ENCODE measurements at regions not wholly inside any gene's neighbourhood (a gene's known extent, or its start where the extent isn't known, plus 50 kb on each side); places are given as distances from the start of the nearest gene placed in this dataset.

DNA sequence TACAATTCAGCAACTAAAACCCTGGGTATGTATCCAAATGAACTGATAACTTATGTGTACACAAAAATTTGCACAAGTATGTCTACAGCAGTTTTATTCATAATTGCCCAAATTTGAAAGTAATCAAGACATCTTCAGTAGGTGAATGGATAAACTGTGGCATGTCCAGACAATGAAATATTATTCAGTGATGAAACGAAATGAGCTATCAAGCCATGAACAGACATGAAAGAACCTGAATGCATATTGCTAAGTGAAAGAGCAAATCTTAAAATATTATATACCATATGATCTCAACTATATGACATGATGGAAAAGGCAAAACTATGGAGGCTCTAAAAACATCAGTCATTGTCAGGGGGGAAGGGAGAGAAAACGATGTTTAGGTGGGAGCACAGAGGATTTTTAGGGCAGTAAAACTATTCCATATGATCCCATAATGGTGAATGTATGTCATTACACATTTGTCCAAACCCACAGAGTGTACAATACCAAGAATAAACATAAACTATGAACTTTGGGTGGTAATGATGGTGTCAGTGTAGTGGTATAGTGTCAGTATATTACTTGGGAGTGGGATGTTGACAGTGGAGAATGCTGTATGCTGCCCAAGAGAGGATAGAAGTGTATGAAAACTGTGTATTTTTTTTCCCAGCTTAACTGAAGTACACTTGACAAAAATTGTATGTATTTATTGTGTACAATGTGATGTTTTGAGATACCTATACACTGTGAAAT lies 92.8 kb upstream of the PPP2R5A start:
- DNase-seq = no peak

- no peak for DNase-seq
Measured at GRCh38 chr1:212196355-212196754, 88.9 kb upstream of the PPP2R5A start.

DNA sequence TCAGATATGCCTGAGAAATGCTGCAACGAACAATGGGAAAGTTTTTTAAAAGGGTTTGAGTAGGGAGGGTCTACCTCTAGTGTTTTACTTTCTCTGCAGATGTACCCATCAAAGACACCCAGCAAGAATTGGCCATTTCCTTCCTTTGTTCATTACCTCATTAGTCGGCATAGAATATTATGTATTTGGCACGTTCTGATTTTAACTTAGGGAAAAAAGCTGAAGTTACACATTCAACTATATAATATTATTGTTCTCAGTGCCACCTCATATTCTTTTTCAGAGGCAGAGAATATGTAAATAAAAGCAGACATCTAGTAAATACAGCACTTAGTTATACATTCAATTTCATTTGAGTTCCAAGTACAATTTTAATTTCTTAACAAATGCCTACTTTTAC lies 83.7 kb upstream of the PPP2R5A start:
- DNase-seq = no peak

DNA sequence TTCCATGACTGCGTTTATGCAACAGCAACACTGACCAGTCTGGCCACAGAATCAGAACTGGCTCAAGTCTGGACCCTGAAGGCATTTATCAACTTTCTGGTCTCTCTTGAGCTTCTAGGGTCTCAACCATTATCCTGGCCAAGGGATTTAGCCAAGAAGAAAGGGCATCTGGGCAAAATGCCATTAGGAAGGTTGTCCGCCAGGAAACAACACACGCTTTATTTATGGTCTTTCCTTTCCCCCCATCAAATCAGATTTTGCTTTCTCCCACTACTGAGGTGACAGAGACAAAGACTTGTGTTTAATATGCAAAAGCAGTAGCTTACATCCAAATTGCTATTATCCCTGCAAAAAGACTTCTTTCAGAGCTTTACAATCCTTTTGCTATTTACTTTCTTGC lies 81.6 kb upstream of the PPP2R5A start:
- peak in 1 of 2 donors; percentile 18 for DNase-seq

DNA sequence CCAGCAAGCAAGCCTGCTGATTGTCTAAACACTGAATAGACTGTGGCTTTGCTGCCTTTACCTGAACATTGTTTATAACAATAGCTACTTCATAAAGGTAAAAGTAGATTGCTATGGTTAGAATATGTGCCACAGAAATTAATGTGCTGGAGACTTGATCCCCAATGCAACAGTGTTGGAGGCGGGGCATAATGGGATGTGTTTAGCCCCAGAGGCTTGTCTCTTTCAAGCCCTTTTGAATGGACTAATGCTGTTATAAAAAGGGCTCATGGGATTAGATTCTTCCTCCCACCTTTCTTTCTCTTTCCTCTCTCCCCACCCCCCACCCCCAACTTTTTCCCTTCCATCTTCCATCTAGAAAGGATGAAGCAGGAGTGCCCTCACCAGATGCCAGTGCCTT lies 80.2 kb upstream of the PPP2R5A start:
- no peak for DNase-seq

DNA sequence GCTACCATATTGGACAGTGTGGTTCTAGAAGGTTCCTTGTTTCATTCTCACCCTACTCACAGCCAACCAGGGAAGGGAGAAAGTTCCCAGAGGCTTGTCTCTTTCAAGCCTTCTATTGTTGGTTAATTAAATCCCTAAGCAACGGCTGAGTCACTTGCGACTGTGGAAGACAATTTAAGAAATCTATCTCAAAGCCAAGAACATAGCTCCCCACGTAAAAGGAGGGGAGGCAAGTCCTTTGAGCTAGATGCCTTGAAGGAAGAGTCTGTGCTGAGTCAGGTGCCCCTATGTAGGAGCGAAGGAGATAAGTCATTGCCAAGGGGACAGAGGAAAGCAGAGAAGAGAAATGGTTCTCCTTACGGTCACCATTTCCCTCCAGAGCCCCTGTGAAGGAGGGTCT lies 79.4 kb upstream of the PPP2R5A start:
- peak in 1 of 2 donors; percentile 55 for DNase-seq

GRCh38 chr1:212207118-212207517 lies 78.1 kb upstream of the PPP2R5A start:
- DNase-seq = no peak

GRCh38 chr1:212207822-212208520 lies 77.2 kb upstream of the PPP2R5A start:
- DNase-seq = no peak

DNA sequence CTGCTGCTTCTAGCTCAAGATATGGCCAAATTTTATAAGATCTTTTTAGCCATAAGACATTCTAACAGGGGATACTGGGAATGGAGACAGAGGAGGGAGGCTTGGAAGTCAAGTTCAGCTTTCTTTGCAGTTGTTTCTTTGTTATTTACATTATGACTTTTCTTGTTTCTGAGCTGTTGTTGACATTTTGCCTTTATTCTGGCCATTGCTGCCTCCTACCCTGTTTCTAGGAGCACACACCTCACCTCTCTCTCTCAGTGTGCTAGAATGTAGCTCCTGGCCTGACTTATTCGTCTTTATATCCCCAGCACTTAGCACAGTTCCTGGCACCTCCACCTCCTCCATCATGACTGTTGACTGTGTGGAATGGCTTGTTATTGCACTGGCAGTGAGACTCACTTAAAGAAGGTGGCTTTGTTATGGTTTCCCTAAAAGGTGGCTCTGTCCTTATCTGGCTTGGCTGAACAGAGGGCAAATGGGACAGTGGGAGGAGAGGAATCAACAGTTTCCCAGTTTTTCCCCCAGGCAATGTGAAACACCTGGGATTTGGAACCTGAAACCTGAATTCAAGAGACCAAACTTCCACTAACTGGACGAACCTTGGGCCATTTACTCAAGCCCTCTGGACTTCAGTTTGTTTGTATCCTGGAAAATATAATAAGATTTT lies 76.1 kb upstream of the PPP2R5A start:
- no peak for DNase-seq

GRCh38 chr1:212211371-212211770 lies 73.8 kb upstream of the PPP2R5A start:
- DNase-seq = no peak

GRCh38 chr1:212212343-212212742 lies 72.9 kb upstream of the PPP2R5A start:
- no peak for DNase-seq

- DNase-seq = no peak
Measured at GRCh38 chr1:212212906-212213305, 72.3 kb upstream of the PPP2R5A start.

GRCh38 chr1:212213784-212214183 lies 71.4 kb upstream of the PPP2R5A start:
- DNase-seq = no peak

DNA sequence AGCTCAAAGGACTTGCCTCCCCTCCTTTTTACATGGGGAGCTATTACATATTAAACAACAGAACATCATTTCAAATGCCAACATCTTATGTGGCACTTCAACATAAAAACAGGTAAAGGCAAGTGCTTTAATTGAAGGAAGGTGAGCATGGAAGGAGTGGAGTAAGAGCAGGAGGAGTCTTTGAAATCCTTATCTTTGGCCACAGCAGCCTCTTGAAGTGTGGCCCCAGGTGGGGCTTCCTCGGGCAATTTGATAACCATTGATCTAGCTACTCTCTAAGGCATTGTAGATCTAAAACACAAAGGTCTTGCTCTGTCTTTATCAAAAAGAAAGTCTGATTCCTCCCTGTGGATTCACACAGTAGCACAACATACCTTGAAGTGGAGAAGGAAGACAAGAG lies 70.9 kb upstream of the PPP2R5A start:
- DNase-seq = no peak

- no peak for DNase-seq
Measured at GRCh38 chr1:212215910-212216309, 69.3 kb upstream of the PPP2R5A start.

GRCh38 chr1:212217633-212218032 lies 67.6 kb upstream of the PPP2R5A start:
- no peak for DNase-seq

- no peak for DNase-seq
Measured at GRCh38 chr1:212218065-212218464, 67.1 kb upstream of the PPP2R5A start.

DNA sequence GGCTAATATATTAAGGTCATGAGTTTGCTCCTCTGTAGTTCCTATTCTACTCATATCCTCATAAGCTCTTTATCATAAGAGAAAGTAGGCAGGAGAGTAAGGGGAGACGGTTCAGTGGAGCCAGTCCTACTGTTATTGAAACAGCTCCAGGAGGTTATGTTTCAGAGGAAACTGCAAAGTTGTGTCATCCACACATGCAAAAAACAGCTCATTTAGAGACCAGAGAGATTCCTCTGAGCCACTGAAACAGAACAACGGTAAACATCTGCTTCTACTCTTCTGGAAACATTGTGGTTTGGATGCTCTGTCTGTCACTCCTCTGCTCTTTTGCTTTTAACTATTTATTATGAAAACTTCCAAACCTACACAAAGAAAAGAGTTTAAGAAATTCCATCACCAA lies 66.3 kb upstream of the PPP2R5A start:
- no peak for DNase-seq

GRCh38 chr1:212219679-212220463 lies 65.3 kb upstream of the PPP2R5A start:
- DNase-seq = no peak

DNA sequence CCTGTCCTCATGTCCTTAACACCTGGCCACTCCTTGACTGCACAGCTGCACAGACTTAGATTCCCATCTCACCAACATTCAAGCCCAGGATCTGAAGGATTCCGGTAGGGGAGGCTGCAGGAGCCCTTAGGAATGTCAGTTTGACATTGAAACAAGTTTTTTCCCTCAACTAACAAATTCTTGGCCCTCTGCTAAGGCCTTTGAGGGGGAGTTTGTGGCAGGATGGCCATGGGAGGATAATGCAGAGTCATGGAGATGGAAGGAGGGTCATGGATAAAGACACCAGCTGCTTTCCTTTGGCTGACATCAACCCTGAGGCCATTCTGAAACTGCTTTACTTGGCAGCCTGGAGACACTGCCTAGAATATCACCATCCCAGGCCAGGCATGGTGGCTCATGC lies 63.4 kb upstream of the PPP2R5A start:
- no peak for DNase-seq

DNA sequence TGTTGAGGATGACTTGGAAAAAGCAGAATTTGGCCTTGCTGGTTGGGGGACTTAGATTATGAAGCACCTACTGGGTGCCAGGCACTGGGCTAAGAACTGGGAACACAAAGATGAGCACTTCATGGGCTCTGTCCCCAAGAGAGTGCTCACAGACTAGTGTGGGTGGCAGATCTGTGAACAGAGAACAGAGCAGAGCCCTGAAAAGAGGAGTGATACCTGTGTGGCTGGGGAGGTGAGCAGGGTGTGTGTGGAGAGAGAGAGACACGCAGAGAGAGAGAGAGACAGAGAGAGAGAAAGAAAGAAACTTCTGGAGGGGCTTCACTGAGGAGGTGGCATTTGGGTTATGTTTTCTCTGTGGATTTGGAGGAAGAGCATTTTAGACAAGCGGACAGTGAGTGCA lies 61.1 kb upstream of the PPP2R5A start:
- DNase-seq = no peak

DNA sequence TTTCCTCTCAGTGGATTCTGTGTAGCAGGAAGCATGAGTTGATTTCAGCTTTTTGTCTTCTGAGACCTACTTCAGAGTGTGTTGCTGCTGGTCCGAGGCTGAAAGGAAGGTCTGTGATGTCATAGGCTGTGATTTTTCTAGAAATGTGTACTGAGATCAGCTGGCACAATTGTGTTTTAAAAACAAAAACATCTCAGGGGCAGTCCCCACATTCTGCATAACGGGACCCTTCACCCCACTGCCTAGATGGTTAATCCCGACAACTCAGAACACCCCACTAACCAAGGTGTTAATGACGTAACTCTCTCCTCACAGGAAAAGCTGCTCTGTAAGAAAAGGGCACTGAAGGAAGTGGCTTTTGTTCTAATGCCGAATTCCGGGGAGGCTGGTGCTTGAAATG lies 59.8 kb upstream of the PPP2R5A start:
- DNase-seq = no peak

DNA sequence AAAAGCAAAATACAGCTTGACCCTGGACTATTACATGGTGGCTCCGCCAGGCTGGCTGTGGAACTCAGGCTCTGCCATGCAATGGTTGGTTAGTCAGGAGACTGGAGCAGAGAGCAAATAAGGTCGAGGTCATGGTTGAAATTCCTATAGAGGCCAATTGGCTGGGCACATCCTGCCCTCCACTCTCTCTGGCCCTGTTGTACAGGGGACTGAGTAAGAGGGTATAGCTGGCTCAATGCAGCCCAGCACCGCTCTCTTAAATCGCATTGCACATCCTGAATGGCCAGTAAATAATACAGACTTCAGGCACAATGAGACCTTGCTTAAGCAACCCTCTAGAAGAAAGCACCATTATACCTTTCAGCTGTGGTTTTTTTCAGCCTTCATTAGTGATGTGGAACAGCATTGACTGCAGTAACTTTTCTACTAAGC lies 59.3 kb upstream of the PPP2R5A start:
- DNase-seq = no peak

Data from hippocampal formation (tissue), 2 donors.